Right lung (tissue), 2 donors: ENCODE measurements at regions not wholly inside any gene's neighbourhood (a gene's known extent, or its start where the extent isn't known, plus 50 kb on each side); places are given as distances from the start of the nearest gene placed in this dataset.
"Not testable (repeated sequence)": the region's sequence is repeated elsewhere in the genome, so short reads cannot be mapped to it uniquely, and the experiment has no call there.

Experiments used
- DNase-seq, 2 donors: peaks; one replicate each; pipeline ENCODE4 v3.0.0-alpha.2; 2013

DNA sequence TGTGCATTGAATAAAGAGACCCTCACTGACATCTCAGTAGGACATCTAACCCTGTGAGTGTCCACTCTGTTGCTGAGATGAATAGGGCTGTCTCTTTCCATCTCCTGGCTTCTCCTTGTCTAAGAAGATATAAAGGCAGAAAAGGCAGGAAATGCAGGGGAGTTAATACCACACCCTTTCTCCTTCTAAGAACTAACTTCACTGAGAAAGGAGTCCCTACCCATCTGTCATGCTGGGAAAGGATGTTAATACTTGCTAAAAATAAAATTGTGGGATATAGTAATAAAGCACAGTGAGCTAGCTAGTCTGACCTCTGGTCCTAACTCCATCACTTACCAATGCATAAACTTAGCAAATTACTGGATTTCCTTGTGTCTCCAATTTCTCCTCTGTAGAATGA is 213.9 kb upstream of the FIGN start:
- DNase-seq = no peak

DNA sequence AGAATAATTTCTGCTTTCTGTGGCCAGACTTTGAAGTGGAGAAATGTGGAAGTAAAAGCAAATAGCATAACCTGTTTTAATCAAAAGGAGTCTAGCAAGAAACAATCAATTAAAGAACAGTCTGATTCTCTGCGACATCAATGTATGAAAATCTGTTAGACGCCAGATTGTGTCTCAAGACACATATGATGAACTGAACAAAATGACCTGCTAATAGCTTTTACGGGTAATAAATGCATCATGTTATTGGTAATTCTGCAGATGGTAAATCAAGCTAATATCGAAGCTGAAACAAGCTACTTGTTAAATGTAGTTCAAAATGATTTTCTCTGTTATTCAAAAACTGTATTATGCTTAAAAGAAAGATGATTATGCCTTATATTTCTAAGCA is 208.5 kb upstream of the FIGN start:
- DNase-seq = no peak

DNA sequence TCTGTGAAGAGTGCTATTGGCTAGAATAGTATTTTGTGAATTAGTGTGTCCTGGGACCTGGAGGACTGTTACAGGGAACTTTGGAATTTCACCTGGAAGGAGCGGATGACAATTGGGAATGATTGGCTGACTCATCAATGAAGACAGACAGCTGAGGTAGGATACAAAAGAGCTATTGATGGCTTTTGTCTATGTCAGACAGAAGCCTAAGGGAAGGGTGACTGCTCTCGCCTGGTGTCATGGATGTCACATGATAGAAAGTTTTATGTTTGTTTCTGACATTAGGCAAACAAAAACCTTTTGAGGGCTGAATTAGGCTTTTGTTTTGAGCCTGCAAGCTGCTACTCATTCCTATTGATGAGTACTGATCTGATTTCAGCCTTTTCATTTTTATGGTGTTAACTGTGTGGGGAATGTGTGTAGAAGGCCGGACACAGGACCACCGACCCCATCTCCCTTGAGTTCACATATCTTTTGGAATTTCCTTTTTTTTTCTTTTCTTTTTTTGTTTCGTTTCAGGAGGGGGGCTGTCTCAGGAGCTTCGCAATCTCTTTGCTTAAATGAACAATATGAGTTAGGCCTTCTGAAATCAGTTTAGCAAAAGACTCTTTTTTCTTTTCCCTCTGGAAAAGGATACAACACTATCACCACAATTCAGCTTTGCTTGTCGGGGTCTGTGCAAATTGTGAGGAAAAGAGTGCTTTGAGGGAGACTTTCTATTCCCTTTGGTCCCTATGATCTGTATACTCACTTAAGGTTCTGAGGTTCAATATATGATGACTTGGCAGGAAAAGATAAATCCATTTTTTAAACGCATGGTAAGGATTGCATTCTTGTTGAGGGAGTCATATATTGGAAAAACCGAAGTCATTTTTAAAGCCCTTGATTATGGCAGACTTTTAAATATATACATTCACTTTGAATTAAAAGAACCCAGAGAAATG is 207.9 kb upstream of the FIGN start:
- no peak for DNase-seq

DNA sequence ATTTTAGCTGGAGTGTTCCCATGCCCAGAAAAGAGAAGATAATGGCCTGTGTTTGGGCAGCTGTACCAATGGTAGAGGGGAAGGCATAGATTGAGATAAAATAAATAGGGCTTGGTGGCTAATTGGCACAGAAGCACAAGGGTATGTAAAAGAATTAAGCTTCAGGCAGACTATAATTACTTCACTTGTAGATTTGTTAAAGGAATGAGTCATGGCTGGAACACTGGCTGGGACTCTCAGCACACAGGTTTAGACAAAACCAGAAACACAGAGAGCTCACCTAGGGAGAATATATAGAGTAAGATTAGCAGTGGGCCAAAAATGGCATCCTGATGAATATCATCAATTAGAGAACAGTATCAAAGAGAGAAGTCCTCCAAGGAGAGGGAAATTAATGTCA is 198.3 kb upstream of the FIGN start:
- no peak for DNase-seq

DNA sequence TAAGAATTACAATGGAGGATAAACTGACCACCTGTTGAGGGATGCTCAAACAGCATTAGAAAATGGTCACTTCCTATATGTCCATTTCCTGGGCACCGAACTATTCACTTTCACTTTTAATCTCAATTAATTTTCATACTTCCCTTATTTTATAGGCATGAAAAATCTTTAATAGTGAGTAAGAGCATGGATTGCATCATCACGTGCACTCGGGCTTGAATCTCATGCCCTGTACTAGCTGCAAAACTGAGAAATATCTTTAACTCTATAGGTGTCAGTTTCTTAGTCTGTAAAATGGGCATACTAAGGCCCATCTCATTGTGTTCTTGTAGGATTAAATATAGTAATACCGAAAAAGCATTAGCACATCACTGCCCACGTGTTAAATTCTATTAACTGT is 183.9 kb upstream of the FIGN start:
- no peak for DNase-seq

DNA sequence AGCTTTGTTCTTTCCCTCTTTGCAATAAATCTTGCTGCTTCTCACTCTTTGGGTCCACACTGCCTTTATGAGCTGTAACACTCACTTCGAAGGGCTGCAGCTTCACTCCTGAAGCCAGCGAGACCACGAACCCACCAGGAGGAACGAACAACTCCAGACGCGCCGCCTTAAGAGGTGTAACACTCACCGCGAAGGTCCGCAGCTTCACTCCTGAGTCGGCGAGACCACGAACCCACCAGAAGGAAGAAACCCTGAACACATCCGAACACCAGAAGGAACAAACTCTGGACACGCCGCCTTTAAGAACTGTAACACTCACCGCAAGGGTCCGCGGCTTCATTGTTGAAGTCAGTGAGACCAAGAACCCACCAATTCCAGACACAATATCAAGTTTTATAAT is 178.7 kb upstream of the FIGN start:
- DNase-seq = not testable (repeated sequence)

DNA sequence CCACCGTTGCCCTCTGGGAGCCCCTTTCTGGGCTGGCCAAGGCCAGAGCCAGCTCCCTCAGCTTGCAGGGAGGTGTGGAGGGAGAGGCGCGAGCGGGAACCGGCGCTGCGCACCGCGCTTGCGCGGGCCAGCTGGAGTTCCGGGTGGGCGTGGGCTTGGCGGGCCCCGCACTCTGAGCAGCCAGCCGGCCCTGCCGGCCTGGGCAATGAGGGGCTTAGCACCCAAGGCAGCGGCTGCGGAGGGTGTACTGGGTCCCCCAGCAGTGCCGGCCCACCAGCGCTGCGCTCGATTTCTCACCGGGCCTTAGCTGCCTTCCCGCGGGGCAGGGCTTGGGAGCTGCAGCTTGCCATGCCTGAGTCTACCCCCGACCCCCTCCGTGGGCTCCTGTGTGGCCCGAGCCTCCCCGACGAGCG is 177.7 kb upstream of the FIGN start:
- not testable (repeated sequence) for DNase-seq

DNA sequence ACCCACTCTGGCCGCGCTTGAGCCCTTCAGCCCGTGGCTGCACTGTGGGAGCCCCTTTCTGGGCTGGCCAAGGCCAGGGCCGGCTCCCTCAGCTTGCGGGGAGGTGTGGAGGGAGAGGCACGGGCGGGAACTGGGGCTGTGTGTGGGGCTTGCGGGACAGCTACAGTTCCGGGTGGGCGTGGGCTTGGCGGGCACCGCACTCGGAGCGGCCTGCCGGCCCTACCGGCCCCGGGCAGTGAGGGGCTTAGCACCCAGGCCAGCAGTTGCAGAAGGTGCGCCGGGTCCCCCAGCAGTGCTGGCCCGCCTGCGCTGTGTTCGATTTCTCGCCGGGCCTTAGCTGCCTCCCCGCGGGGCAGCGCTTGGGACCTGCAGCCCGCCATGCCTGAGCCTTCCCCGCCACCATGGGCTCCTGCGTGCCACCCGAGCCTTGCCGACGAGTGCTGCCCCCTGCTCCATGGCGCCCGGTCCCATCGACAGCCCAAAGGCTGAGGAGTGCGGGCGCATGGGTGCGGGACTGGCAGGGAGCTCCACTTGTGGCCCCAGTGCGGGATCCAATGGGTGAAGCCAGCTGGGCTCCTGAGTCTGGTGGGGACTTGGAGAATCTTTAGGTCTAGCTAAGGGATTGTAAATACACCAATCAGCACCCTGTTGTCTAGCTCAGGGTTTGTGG is 173.7 kb upstream of the FIGN start:
- DNase-seq = no peak

DNA sequence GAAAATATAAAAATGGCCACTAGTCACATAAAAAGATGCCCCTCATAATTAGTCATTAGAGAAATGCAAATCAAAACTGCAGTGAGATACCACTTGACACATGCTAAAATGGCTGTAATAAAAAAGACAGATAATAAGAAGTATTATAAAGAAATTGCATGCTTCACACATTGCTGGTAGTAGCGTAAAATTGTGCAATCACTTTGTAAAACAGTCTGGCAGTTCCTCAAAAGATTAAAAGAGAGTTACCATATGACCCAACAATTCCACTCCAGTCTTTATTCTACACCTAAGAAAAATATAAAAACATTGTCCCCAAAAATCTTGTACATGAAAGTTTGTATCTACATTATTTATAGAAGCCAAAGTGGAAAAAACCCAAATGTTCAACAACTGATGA is 170.6 kb upstream of the FIGN start:
- DNase-seq = no peak

DNA sequence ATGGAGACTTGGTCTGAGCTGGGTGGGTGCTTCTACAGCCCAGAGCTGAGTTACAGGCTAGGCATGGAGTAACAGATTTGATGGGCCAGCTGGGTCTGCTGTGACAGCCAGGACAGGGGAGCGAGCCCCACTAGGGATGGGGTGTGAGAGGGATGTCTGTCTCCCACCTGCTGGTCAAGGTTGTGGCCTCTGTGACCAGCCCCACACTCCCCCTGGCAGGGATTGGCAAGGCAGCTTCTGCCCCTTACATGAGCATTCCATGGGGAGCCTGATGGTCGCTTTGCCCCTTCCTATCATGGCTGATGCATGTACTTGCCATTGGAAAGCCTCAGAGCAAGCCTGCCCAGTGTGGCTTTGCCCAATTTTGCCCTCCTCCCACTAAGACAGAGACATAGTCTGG is 162.0 kb upstream of the FIGN start:
- no peak for DNase-seq

DNA sequence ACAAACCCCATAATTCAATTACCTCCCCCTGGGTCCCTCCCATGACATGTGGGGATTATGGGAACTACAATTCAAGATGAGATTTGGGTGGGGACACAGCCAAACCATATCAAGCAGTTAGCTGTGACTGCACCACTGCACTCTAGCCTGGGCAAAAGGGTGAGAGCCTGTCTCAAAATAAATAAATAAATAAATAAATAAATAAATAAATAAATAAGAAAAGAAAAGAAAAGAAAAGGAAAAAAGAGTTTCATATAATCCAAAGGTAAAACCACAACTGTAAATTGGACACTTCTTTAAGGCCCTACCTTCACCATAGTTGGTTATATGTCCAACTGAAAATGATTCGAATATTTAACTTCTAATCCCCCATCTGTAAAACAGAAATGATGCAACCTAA is 157.6 kb upstream of the FIGN start:
- DNase-seq = not testable (repeated sequence)

DNA sequence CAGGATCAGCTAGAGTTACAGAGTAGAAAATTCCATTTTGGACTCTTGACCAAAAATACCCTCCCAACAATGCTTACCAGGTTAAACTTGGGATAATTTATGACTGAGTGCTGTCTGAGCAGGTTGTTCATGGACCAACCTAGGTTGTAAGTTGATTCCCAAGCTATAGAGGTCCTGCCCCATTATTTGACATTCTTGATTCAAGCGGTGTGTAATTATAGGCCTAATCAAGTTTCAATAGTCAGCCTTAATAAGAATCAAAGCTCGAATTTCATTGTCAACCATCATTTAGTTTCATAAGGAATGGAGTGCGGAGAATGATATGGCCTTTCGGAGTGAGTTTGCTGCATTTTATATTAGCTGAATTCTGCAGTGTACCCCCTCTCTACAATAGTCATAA is 152.8 kb upstream of the FIGN start:
- no peak for DNase-seq

DNA sequence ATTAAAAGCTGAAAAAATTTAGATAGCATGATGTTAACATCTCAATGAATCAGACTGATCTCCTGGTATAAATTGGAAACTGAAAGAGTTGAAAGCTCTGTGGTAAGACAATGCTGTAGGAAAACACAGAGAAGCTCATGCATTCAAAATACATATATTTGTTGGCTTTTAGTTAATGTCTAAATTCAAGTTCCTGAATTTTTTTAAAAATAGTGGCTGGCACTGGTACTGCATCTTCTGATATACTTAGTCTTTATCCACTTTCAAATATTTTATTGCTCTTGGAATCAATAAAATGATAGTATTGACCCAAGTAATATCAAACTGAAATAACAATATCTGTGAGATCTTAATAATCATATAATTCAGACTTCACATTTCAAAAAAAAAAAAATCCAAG is 151.4 kb upstream of the FIGN start:
- DNase-seq = no peak

DNA sequence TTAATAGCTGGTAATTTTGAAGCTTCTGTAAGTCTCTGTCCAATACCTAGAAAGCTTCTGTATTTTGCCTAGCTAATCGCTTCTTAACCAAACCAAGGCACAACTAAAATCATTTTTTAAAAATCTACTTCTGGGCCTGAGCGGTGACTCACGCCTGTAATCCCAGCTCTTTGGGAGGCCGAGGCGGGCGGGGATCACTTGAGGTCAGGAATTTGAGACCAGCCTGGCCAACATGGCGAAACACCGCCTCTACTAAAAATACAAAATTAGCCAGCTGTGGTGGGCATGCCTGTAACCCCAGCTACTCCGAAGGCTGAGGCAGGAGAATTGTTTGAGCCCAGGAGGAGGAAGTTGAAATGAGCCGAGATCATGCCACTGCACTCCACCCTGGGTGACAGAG is 148.6 kb upstream of the FIGN start:
- no peak for DNase-seq

DNA sequence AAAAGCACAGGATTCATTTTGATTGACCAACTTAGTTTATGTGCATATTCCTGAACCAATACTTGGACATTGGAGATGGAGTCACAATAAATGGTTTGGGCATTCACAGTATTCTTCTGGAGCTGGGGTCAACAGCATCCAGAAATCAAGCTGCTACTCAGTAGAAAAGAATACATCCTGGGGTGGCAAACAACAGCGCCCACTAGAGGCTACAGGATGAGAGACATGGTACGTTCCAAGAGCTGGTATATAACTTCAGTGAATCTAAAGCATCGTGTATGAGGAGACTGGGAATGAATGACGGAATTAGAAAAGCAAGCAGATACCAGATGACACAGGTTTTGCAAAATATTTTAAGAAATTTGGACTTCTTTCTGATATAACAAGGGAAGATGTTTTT is 142.9 kb upstream of the FIGN start:
- no peak for DNase-seq

DNA sequence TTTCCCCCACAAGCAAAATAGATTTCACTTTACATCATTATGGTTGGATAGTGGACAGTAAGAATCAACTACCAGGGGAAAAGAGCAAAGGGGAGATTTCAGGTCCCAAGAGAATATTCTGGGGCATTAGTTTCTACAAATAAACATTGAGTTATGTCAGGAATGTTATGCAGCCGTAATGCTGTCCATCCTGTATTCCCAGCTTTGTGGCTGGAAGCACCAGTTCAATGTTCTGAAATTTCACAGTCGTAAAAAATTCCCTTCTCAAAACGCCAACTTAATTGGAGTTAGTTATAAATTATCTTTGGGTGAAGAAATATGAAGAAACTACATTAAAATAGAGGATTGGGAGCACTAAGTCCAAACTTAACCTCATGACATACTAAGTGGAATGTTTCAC is 141.5 kb upstream of the FIGN start:
- DNase-seq = no peak

DNA sequence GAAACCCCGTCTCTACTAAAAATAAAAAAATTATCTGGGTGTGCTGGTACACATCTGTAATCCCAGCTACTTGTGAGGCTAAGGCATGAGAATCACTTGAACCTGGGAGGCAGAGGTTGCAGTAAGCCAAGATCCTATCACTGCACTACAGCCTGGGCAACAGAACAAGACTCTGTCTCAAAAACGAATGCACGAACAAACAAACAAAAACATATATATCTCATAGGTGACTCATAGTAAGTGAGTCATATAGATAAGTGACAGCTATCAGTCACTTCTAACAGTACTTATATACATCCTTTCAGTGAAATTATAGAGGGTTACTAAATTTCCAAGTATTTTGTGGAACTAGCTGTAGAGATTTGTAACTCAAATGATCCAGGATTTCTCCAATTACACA is 127.3 kb upstream of the FIGN start:
- DNase-seq = no peak

DNA sequence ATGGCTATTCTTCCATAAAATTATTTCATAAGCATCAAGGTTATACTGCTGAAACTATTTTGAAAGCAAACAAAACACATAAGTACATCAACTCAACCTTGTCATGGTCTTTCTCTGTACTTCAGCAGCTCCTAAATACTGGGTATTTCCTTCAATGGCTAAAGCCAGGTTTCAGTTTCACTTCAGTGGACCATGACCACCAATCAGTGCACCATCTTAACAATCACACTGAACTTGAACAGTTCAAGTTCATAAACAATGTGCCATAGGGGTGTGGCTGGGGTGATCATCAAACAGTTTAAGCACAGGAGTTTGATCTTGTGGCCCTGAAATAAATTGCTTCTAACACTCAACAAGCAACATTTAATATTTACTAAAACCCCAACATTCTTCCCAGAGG is 124.1 kb upstream of the FIGN start:
- no peak for DNase-seq

DNA sequence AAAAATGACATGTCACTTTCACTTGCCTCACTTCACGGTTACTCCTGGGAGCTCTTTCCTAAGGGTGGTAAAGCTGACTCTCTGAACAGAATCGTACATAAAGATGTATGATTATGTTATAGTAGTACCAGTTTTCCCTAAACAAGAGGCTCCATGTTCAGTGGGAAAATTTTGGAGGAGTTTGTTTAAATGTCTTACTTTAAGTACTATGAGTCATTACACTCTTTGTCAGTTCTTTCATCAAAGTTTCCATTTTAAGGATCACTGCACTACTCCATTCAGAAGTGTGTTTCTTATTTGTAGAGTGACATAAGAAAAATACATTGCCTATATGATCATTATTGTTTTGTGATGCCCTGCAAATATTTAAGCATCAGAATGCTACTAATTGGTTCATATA is 121.1 kb upstream of the FIGN start:
- DNase-seq = no peak

DNA sequence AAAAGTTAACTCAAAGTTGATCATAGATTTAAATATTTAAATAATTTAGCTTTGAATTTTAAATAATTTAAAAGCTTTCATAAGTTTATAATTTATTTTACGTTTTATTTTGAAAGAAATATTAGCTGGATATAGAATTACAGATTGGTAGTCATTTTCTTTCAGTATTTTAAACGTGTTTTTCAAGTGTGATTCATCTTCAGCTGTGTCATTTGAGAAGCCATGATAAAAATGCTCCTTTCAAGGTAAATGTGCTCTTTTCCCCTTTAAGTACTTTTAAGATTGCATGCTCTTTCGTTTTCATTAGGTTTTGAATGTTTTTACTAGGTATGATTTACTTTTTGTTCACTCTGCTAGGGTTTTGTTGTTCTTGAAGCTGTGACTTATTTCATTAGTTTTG is 116.8 kb upstream of the FIGN start:
- no peak for DNase-seq

DNA sequence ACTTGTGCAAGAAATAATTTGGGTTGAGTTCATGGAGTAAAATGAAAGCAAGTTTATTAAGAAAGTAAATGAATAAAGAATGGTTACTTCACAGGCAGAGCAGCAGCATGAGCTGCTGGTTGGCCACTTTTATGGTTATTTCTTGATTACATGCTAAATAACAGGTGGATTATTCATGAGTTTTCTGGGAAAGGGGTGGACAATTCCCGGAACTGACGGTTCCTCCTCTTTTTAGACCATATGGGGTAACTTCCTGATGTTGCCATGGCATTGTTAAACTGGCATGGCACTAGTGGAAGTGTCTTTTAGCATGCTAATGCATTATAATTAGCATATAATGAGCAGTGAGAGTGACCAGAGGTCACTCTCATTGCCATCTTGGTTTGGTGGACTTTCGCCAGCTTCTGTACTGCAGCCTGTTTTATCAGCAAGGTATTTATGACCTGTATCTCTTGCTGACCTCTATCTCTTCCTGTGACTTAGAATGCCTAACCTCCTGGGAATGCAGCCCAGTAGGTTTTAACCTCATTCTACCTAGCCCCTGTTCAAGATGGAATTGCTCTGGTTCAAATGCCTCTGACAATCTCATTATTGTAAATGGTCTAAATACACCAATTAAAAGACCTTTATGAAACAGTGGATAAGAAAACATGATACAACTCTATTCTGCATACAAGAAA is 114.1 kb upstream of the FIGN start:
- DNase-seq = no peak

DNA sequence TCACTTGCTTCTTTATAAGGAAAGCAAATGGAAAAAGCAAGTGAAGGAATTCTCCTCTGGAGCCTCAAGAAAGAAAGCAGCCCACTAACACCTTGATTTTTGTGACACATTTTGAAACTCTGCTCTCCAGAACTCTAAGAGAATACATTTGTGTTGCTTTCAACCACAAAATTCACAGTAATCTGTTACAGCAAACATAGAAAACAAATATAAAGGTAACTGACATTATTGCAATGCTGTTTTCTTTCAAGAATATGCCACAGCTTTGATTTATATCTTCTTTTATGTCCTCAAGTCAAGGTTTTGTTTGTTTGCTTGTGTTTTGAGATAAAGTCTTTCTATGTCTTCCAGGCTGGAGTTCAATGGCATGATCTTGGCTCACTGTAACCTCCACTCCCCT is 103.1 kb upstream of the FIGN start:
- DNase-seq = no peak

DNA sequence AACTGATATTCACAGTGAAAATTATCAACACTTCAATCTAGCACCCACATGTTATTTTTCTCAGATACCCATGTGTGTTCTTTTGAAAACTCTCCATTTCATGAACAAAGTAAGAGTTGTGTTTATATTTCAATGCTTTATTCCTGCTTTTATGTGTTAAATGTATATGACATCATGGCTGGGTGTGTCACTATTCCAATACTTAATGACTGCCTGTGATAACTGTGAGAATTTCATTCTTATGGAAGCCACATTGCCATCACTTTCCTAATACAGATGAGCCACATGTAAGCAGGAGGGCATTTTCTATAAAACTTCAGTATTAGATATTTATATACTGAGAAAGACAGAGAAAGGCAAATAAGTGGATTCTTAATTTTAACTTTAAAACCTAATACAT is 100.4 kb upstream of the FIGN start:
- no peak for DNase-seq
